Mucosa of descending colon (tissue), 3 donors: ENCODE measurements at regions not wholly inside any gene's neighbourhood (a gene's known extent, or its start where the extent isn't known, plus 50 kb on each side); places are given as distances from the start of the nearest gene placed in this dataset.

Experiments used
- ATAC-seq: fragments of 200-7000 bp; cut with Tn5 transposase; one replicate; pipeline ENCODE4 v1.9.1; 2020; ENCODE audit warnings: mild to moderate bottlenecking, moderate library complexity
- DNase-seq, 3 donors: peaks; one replicate each; pipeline ENCODE4 v3.0.0-alpha.2; 2020
- H3K36me3 ChIP-seq: fragments of 200-600 bp; one replicate; pipeline ENCODE4 v1.8.0; 2021; ENCODE audit warnings: low read depth, mild to moderate bottlenecking
- H3K4me1 ChIP-seq: fragments of 200-600 bp; one replicate; pipeline ENCODE4 v1.8.0; 2021; ENCODE audit warnings: low read depth, mild to moderate bottlenecking
- H3K4me3 ChIP-seq: fragments of 200-600 bp; one replicate; pipeline ENCODE4 v1.8.0; 2021; ENCODE audit warnings: mild to moderate bottlenecking
- H3K9me3 ChIP-seq: fragments of 200-600 bp; one replicate; pipeline ENCODE4 v1.8.0; 2021; ENCODE audit warnings: mild to moderate bottlenecking
- intact Hi-C, 2 donors: fragments of 100-400 bp; cut with DNase I in 1 of 2; cut with micrococcal nuclease in 1 of 2; formaldehyde crosslinking; loops; one replicate each; pipeline versions ENCODE4 v1.11.0 to v1.11.1; 2022; cut with DNase I, micrococcal nuclease
- TF ChIP-seq, protein P1 (sequence below): fragments of 200-600 bp; IDR thresholded peaks from one replicate; pipeline ENCODE4 v1.8.0; 2022; ENCODE audit warnings: antibody characterized with exemption, mild to moderate bottlenecking
- donor health status: DM: no; HTN: no; CAD: no; lungs with moderate emphysema.
- donor health status: DM: no; HTN: no; CAD: no.
- donor health status: DM: no; HTN: yes; CAD: no.

DNA sequence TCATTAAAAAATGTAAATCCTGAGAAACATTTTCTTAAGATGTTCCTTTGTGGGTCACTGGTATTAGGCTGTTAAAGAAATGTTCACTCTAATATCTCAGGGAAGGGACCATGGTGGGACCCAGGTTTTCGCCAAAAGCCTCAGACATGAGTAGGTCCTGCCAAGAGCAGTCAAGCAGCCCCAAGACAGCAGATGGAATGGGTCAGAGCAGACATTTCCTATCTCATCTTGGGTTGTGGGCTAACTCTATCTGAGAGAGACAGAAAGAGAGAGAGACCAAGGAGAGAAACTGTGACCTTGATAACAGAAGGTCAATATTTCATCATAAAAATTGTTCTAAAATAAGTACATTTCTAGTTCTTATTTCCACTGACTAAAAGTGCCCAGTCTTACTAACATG lies 661.7 kb downstream of the TSN start:
- no peak overlapping the region for H3K4me3 ChIP-seq
- ATAC-seq (no peak), DNase-seq (no peak)
- intact Hi-C loops = no loop called here
- TF ChIP-seq, protein P1, sequence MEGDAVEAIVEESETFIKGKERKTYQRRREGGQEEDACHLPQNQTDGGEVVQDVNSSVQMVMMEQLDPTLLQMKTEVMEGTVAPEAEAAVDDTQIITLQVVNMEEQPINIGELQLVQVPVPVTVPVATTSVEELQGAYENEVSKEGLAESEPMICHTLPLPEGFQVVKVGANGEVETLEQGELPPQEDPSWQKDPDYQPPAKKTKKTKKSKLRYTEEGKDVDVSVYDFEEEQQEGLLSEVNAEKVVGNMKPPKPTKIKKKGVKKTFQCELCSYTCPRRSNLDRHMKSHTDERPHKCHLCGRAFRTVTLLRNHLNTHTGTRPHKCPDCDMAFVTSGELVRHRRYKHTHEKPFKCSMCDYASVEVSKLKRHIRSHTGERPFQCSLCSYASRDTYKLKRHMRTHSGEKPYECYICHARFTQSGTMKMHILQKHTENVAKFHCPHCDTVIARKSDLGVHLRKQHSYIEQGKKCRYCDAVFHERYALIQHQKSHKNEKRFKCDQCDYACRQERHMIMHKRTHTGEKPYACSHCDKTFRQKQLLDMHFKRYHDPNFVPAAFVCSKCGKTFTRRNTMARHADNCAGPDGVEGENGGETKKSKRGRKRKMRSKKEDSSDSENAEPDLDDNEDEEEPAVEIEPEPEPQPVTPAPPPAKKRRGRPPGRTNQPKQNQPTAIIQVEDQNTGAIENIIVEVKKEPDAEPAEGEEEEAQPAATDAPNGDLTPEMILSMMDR = no peak
- no peaks in the 10 kb centered on the region for H3K9me3 ChIP-seq
- H3K36me3 ChIP-seq = no peaks in the 10 kb centered on the region
- H3K4me1 ChIP-seq = no peaks in the 10 kb centered on the region

DNA sequence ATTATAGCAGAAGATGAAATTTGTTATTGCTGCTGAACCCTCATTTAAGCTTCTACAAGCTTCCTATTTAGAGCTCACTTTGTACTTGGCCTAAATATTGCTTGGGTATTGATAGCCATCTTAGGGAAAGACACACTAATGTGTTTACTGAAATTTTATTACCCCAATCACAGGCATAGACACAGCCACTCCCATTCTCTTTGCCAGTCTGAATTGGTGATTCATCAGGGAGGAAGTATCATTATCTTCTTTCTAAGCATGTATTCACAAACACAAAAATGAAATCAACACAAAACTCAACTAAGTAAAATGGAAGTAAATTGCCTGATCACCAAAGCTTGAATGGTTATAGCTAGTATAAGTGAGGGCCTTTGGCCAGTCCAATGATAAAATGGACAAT lies 666.3 kb downstream of the TSN start:
- ATAC-seq = peak; percentile 75
- H3K36me3 ChIP-seq = no peaks in the 10 kb centered on the region
- TF ChIP-seq, protein P1 = no peak
- no peaks in the 10 kb centered on the region for H3K9me3 ChIP-seq
- H3K4me3 ChIP-seq = no peak overlapping the region
- H3K4me1 ChIP-seq = no peaks in the 10 kb centered on the region
- intact Hi-C loops = no loop called here
- DNase-seq = no peak

DNA sequence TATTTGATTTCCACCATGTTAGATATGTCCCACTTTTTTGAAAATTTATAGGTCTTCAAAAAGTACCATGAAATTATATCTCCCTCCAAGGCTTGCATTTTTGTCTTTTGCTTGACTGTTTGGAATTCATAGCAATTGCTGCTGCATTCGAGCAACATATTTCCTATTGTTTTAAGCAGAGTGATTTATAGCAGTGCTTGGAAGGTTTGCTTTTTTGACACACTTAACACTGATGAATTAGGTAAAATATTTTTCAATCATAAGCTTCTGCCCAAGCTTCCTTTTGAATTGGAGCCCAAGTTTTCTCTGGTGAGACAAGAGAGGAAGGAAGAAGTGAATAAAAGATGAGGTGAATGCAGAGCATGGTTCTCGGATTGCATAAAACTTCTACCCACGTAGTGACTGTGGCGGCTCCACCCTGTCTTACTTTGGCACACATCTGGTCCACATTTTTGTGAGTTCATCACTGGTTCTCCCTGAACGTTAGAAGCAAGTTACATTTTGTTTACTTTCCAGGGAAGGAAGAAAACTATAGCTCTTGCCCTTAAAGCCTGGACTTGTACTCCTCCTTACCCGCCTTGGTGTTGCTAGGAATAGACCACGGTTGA lies 667.0 kb downstream of the TSN start:
- Histone ChIP-seq H3K9me3 (no peaks in the 10 kb centered on the region), H3K4me3 (no peak overlapping the region), H3K4me1 (no peaks in the 10 kb centered on the region), H3K36me3 (no peaks in the 10 kb centered on the region)
- no peak for DNase-seq
- ATAC-seq = no peak
- TF ChIP-seq, protein P1 = no peak
- intact Hi-C loops = no loop called here

DNA sequence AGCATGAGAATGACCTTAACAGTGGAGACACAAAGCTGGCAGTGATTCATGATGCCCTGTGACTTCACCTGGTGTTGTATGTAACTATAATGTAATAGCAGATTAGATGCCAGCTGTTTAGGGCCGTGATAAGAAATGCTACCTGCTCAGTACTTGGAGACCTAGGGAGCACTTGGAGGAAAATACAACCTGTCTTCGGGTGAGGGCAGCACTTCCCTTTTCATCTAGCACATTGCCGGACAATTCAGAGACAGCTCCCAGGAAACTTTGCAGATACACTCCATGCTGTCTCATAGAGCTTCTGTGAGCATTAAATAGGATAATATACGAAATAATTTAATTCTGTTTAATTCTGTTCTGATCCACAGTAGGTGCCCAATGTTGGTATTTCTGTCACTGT lies 668.5 kb downstream of the TSN start:
- H3K9me3 ChIP-seq = no peaks in the 10 kb centered on the region
- no peaks in the 10 kb centered on the region for H3K36me3 ChIP-seq
- intact Hi-C loops = no loop called here
- H3K4me3 ChIP-seq = no peak overlapping the region
- no peaks in the 10 kb centered on the region for H3K4me1 ChIP-seq
- TF ChIP-seq, protein P1 = no peak
- DNase-seq (peak in 1 of 3 donors; percentile 32), ATAC-seq (peak; percentile 73)

DNA sequence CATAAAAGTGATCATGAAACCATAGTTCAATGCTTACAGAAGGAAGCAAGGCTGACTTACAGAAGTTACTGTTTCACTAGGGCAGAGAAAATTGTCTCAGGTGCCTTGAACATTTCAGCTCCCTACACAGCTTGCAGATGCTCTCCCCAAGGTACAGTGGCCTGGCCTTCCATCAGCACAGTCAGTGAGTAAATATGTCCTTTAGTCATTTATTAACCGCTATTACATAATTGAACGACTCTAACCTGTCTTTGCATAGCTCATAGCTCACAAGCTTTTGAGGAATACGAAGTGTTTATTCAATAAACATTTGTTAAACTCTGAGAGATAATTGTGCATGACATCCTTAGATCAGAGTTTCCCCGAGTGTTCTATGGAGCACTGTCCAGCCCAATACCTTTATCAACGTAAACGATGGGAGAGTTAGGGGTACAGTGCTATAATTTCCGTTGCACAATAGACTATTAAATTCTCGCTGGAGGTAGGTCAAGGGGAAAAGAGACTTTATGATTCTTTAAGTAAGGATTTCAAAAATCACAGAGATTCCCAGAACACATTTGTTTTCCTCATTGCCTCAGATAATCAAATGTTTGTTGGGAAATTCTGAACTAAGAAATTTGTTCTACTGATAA lies 677.8 kb downstream of the TSN start:
- H3K4me3 ChIP-seq = no peak overlapping the region
- DNase-seq (peak in 1 of 3 donors; percentile 6), ATAC-seq (peak; percentile 90)
- intact Hi-C loops = no loop called here
- no peaks in the 10 kb centered on the region for H3K9me3 ChIP-seq
- TF ChIP-seq, protein P1 = no peak
- no peaks in the 10 kb centered on the region for H3K36me3 ChIP-seq
- no peaks in the 10 kb centered on the region for H3K4me1 ChIP-seq
